ENCODE measurements at regions not wholly inside any gene's neighbourhood (a gene's known extent, or its start where the extent isn't known, plus 50 kb on each side); places are given as distances from the start of the nearest gene placed in this dataset.

DNA sequence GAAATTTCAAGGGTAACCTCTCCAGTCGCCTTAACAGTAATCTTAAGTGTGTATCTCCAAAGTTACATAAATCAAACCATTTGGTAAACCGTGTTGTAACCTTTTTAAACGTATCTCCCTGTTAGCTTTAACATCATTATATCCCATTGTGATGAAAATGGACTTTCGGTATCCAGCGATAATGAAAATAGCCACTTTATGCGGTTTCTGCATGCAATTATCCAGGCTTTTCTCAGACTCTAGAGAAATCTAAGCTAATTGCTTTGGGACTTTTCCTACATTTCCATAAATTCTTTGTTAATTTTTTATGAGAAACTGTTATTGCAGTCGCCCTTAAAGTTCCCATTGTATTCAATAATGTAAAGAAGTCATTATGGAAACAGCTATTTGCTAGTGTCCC is 170.7 kb downstream of the ZNF608 start:
- TF ChIP-seq, protein P1, sequence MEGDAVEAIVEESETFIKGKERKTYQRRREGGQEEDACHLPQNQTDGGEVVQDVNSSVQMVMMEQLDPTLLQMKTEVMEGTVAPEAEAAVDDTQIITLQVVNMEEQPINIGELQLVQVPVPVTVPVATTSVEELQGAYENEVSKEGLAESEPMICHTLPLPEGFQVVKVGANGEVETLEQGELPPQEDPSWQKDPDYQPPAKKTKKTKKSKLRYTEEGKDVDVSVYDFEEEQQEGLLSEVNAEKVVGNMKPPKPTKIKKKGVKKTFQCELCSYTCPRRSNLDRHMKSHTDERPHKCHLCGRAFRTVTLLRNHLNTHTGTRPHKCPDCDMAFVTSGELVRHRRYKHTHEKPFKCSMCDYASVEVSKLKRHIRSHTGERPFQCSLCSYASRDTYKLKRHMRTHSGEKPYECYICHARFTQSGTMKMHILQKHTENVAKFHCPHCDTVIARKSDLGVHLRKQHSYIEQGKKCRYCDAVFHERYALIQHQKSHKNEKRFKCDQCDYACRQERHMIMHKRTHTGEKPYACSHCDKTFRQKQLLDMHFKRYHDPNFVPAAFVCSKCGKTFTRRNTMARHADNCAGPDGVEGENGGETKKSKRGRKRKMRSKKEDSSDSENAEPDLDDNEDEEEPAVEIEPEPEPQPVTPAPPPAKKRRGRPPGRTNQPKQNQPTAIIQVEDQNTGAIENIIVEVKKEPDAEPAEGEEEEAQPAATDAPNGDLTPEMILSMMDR (IDR thresholded peaks at IDR 0.05), result no peak
- TF ChIP-seq POLR2A (IDR thresholded peaks at IDR 0.05), result no peak
